CD4-positive, alpha-beta T cell treated with Interferon alpha-2 for 1 hour (primary cell): ENCODE measurements at regions not wholly inside any gene's neighbourhood (a gene's known extent, or its start where the extent isn't known, plus 50 kb on each side); places are given as distances from the start of the nearest gene placed in this dataset.

ENCODE experiments used
- DNase-seq, 2 donors: peaks; one replicate each; pipeline ENCODE4 v3.0.0-alpha.2; 2020 to 2022

DNA sequence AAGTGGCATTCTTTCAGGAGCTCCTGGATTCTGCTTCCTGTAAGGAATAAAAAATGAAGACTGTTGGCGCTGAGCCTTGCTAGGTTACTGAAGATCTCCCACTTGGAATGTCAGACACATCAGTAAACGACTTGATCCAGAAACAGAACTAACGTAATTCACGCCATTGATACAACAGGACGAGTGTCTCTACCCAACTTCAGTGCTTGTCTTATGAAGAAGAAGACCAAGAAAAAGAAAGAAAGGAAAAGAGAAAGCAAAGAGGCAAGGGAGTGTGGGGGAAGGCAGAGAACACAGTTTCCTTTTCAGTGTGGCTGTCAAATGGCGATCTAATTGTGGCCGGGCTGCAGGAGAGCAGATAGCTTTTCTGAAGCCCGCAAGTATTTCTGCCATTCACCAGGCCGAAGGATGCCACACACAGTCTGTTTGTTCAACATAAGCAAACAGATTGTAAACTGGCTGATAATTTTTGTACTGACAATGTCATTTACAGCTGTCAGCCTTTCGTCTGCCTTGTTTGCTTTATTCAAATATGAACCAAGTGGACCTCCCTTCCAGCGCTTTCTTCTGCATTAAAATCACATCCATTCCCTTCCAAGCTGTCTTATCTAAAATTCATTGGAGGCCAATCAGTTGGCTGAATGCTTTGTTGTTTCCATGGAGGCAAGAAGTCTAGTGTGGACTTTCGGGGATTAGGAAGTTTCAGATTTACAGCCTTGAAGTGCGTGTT lies 180.6 kb downstream of the FOXA2 start:
- no peak for DNase-seq

DNA sequence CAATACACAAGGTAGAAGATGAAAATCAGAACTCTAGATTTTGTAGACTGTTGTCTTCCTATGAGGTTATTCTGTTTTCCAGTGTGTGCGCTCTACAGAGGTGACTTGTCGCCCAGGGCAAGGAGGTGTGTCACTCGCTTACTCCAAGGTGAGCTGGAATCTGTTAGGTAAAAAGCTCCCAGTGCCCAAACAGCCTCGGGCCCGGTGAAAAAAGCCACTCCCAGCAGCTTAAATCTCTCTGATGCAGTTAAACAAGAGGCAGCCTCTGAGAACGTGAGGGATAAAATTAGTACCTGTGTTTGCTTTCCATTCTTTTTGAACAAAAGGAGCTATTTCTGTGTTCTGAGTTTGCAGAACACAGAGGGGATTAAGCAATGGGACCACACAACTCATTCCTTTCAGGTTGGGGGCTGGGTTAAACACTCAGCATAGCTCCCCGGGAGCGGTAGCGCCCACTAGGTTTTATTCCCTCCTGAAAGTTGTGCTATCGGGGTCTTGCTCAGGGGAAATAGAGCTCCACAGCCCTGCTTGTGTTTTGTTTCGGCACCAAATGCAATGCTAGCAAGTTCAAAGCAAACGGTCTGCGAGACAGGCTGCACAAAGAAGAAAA lies 181.2 kb downstream of the FOXA2 start:
- DNase-seq, result no peak

DNA sequence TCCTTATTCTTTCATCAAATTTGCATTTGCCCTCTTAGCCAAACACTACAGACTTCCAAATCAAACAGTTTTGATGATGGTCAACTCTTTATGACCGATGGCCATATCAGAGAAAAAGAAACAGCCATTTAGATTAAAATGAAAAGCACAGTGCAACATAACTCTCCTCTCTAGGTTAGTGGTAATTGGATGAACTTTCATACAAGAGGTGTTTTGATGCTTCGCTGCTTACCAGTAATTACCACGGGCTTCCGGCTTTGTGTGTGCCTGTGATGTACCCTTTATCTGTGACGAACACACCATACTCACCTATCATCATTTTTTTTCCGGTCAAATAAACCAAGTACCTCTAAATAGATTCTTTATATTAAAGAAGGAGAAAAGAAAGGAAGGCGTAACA lies 181.8 kb downstream of the FOXA2 start:
- DNase-seq, result no peak

DNA sequence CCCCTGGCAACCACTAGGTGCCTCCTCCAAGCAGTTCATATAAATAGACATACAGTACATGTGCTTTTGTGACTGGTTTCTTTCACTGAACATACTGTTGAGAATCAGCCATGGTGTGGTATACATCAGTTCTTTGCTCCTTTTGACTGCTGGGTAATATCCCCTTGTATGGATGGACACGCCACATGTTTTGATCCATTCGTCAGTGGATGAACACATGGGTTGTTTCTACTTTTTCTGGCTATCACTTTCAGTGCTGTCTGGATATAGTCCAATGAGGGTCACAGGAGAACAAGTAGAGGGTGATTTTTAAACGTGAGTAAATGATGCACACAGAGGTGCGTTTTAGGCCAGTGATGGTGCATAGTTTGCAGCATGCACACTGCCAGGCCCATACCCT lies 183.9 kb downstream of the FOXA2 start:
- DNase-seq, result no peak

DNA sequence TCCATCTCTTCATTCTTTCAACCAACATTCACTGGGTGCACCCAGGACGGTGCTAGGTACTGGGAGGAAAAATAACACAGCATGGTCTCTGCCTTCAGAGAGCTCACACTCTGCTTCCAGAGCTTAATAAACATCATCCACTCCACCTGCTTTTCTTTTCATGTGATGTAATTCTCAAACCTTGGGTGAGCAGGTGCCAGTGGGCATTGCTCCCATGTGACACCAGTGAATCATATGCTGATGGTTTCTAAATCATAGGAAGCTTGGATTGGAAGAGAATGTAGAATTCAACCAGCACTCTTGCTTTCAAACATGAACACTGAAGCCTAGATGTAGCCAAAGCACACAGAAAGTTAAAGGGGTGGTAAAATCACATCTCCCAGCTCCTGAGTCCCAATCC lies 189.8 kb downstream of the FOXA2 start:
- DNase-seq, result no peak

DNA sequence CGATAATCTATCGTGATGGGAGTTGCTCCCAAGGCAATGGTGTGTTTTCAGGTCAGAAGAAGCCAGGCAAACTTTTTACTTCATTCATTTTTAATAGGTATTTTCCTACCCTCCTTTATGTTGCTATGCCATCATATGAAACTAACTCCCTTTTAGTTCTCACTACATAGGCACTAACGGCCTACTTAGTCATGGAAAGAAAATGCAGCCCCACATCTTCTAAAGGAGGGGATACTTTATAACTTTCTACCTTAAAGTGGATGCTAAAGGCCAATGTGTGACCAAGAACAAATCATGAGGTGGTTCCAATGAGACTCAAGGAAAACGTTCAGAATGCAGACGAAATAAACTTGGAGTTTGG lies 193.8 kb downstream of the FOXA2 start:
- no peak for DNase-seq

DNA sequence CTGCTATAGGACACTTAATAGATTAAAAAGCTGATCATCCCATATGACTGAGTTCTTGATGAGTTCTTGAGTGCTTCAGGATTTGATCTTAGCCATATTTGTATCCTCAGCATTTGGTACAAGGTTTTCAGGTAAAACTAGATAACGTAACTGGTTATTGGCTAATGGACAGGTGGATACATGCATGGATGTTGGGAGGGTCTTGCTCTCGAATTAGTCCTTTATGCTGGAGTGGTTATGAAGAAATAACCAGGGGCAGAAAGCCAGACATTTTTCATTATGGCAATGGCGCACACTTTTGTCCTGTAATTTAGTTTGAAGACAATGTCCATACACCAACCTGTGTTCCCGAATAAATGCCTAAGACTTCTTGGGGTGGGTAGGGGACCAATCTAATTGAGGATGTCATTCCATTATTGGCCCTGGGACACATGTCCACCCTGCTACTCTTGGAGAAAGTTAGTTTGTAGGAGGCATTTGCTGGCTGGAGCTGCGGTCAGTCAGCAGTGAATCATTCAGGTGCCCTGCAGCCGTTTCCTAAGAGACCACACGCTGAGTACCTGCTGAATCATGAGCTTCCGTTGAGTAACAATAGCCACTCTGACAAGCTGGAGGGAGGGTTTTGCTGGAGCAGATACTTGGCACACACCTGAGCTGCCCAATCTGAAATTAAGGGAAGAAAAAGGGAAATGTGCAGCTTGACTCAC lies 194.4 kb downstream of the FOXA2 start:
- no peak for DNase-seq

DNA sequence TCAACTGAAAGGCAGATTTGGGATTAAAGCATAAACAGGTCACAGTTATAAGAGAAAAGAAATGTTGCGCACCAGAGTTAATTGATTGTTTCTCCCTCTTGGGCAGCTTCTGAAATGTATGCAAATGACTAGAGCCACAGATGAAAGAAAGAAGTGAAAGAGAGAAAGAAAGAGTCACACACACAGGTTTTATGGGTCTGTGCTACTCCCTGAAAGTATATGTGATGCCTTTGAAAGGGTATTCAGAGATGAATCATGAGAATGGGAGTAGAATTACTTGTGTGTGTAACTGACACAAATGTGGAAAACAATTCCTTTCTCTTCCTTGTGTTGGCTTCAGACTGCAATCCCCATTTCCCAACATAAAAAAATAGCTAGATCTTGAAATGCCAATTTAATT lies 196.9 kb downstream of the FOXA2 start:
- no peak for DNase-seq

DNA sequence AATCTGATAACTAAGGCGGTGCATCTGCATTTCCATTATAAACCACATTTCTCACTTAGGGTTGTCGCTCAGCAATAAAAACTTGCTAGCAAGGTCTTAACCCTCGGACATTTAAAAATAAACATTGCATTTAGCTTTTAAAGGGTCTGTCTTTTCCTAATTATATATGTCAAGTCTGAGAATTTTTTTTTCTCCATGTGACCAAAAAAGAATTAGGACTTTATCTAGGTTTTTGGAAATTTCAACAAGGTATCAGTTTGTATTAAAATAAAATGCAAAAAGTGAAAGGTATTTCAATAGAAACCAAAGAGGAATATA lies 198.1 kb downstream of the FOXA2 start:
- DNase-seq, result no peak

DNA sequence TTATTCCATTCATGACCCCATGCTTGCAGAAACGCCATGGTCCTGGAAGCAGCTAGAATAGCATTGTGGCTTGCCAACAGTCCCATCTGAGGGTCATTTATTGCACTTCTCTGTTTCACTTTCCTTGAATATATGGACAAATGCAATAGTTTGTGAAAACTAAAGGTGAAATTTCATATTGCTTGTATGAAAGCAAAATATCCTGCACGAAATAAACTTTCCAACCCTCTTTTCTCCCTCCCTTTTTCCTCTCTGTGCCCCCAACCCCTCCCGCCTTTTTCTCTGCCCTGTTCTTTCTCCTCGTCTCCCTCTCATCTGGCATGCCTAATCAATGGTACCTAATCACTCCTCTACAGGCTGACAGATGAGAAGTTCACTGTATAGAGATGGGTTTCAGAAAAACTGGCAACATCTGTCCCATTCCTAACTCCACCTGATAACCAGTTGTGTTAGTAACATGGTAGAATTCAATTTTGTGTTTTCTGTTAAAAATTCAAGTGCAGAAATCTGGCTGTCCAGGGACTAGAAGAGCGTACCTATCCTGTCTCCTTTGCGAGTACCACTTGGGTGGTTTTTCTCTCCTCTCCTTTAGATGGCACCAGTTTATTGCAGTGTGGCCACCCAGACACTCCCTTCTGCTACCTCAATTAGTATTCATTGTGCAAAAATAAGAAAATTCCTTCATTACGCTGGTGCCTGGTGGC lies 198.6 kb downstream of the FOXA2 start:
- no peak for DNase-seq

DNA sequence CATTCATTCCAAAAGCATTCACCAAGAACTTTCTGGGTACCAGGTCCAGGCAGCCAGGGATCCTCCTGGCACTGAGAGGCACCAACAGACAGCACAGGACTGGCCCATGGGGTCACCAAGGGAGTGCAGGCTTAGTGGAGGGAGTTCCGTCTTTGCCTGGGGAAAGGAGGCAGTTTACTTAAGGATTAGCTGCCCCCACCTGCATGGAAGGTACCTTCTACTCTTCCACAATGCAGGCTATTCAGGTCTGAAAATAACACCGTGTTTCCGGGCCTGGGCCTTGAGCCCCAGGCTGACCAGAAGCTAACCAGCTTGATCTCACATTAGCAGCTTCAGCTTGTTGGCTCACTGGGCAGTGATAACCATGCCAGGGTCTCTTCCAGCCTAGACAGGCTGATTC lies 199.4 kb downstream of the FOXA2 start:
- DNase-seq, result no peak

DNA sequence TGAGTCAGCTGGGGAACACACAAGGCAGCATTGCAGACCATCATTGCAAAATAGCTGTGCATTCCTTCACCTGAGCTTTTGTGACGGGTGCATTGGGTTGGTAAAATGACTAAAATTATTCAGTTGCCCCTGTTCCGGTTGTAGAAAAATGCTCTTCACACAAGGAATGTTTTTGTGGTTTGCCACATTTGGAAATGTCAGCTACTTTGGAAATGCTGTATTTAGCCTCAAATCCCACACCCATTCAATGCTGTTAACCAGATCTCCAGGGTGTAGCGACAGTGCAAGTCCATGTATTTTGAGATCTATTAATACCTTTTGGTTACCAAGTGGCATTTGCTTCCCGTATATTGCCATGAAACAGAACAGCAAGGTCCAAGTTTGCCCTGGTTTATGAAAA lies 201.2 kb downstream of the FOXA2 start:
- DNase-seq, result no peak

DNA sequence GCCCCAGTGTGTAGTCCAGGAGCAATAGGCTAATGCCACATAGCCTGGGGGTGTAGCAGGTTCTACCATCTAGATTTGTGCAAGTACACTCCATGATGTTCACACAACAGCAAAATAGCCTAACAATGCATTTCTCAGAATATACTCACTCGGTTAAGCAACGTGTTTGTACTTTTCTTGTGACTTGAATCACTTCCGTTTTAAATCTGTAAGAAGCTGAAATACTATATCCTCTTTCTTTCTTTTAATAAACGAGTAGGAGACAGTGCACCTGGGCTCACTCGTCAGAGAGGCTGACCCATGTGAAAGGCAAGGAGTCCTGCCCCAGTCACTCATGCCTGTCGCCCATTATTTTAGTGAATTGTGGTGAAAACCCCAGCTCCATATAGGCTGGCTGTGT lies 201.6 kb downstream of the FOXA2 start:
- no peak for DNase-seq

DNA sequence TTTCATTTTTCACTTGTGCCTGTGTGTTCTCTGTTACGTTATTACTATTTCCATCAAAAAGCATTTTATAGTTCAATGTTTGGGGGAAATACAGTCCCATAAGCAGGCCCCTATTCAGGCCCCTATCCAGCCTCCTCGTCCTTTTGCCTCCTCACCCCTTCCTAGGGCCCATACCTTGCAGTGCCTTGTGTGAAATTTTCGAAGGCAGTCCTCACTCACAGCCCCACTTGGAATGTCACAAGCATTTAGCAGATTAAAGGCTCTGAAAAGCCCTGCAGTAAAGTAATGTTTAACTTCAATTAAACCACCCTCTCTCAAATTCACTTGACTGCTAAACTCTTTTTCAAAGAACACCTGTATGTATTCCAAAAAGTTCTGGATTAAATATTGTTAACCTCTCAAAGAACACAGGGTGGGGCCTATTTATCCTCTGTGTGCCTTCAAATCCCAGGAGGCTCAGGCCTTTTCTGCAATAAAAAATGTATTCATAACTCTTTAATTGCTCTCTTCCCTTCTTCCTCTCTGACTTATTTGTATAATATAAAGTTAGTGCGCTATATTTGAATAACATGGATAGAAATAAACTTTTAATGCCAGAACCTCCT lies 202.5 kb downstream of the FOXA2 start:
- no peak for DNase-seq

DNA sequence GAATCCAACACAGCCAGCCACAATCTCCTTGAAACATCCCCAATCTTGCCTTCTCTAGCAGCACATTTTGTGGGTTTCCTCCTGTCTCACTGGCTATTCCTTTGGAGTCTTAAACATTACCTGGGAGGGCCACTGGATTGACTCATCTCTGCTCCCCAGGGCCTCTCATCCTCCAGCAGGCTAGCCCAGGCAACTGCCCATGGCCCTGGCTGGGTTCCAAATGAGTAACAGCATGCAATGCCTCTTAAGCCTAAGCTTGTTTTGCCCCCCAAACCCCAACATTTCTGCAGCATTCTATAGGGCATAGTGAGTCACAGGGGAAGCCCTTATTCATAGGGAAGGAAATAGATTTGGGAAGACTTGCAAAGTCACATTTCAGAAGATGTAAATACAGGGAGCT lies 204.9 kb downstream of the FOXA2 start:
- no peak for DNase-seq

DNA sequence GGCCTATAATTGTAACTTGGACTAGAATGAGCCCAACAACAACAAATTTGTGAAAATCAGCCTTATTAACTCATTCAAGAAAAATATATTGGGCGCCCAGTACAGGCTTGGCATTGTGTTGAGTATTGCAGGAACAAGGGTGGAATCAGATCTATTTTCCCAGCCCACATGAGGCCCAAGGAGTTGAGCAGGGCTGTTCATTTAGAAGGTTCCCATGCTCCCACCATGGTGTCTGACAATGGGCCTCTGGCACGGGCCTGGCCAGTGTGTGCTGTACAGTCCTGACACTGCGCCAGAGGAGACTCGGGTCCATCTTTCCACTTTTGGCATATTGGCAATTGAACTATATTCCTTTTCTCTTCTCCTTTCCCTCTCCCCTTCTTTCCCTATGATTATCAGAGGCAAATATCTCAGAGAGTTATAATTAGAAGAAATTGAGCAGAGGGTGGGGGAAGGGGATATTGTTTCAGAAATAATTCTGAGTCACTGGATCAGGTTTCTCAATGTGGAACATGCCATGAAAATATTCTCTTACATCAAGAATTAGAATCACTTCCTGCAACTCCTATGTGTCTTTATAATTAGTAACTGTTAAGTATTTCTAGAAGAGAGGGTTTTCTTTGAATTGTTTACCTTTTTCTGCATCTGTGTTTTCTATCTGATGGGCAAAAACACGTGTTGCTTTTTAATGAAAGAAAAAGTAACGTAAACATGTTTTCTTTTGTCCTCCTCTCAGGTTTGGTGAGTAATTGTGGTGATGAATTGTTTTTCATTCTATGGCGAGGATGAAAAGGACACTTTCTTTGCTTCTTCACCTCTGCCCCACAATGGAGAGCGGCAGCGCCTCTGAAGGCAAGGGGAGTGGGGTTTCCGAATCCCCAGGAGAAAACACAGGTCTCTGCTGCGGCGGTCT lies 209.4 kb downstream of the FOXA2 start:
- no peak for DNase-seq

DNA sequence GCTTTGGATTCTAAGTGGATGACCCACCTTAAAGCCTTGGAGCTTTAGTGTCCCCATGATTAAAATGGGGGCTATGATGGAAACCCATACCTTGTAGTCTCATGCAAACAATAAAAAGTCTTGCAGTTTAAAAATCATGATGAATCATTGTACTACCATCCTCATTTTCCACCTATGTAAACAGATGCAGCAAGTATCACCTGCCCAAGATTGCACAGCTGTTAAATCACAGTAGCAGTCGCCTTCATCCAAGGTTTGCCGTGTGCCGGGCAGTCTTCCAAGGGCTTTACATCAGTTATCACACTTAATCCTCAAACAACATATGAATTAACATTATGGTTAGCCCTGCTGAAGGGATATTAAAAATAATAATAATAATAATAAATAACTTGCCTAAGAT lies 210.3 kb downstream of the FOXA2 start:
- DNase-seq, result no peak

DNA sequence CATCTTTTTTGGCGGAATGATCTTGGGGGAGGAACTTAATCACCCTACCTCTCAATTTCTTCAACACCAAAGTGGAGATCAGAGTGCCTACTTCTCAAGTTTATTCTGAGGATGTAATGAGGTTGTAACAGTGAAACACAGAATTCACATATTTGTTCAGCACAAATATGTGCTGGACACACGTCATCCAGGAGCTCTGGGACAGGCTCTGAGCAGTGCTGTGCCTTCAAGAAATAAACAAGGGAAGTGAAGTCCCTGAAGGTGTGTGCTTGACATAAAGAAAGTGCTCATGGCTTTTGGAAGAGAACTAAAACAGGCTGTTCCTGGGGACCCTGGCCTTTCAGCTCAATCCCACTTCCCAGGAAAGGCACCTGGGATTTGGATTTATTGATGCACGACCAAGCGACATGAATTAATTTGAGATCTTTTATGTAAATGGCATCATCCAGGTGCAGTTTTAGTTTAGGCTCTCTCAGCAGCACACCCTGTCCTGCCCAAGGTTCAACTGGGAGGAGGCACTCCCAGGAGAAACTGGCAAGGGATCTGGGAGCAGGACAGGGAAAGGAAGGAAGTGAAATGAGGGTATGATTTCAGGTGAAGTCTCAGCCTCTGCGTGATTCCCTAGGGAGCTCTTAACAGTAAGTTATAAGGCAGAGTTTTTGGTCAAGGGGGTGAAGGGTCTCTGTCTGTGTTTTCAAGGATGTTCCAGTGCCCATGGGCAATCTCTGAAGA lies 211.0 kb downstream of the FOXA2 start:
- DNase-seq, result no peak

DNA sequence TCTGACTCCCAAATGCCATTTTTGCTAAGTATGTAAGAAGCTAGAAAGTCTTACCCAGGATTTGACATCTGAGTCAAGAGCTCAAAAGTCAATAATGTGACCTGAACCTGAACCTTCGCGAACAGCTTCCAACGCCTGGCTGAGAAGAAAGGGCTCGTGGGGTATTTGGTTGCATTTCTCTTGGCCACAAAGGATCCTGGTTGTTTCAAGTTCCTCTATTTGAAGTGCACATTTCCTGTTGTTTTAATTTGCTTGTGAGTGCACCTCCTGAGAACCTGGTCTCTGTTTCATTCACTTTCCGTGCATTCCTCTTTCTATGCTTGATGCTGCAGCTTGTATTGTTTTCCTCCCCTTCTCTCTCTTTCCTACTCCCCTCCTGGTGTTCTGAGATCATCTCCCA lies 212.5 kb downstream of the FOXA2 start:
- peak in 1 of 2 donors; percentile 9 for DNase-seq

DNA sequence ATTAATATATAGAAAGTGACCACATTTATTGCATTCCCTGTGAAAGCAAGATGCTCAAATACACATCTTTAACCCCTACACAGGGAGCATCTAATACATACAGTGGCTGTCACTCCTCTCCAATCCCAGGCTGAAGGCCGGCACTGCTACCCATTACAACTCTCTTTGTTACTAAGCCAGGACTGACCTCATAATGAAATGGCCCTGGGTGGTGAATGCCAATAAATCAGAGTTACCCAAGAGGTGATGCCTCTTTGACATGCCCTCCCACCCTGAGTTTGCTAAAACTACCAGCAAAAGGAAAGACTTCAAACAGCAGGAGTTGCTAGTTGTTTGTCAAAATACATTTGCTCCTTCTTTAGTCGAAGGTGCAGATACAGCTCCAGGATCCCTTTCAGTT lies 214.2 kb downstream of the FOXA2 start:
- DNase-seq, result no peak

DNA sequence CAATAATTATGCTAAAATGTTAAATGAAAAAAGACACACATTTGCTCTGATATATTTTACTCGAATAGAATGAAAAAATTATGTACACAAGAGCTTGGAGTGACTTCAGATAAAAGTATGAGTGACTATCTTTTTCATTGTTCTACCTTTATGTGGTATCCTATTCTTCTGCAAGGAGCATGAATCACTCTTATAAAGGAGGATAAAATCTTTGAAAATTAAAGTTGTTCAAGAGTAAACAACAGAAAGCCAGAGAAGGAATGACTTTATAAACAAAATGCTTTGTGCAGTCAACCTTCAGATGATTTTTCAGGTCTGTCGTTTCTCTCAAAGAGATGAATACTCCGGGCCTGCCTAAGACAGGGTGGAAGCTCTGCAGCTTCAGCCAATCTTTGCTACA lies 215.3 kb downstream of the FOXA2 start:
- DNase-seq, result no peak

DNA sequence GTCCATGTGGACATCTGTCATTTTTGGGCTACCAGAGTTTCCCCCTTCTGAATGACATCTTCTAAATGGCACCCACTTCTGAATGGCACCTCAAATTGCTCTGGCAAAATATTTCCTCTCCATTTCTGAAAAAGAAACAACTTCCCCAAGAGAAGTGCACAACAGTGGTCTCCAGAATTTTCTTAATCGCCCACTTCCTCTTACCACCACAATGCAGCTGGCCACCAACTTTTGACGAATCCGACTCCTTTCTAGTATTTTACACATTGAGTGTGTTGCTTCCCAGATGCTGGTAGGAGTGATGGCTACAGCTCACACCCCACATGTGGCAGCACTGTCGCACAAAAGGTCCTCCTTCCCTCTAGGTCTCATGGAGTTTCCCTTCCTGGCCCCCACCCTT lies 216.1 kb downstream of the FOXA2 start:
- no peak for DNase-seq
